HG03439 (cell line): ENCODE measurements at regions not wholly inside any gene's neighbourhood (a gene's known extent, or its start where the extent isn't known, plus 50 kb on each side); places are given as distances from the start of the nearest gene placed in this dataset.

Experiments
- ATAC-seq: cut with Tn5 transposase; IDR thresholded peaks from one replicate; pipeline ENCODE4 v1.9.1; 2021; ENCODE audit warnings: mild to moderate bottlenecking, moderate library complexity; ENCODE audit not compliant: unreplicated experiment

GRCh38 chr5:117060099-117060498 lies 485.5 kb upstream of the SEMA6A start:
- no peak for ATAC-seq

- ATAC-seq: no peak
These were observed 484.1 kb upstream of the SEMA6A start for GRCh38 chr5:117058740-117059139.

DNA sequence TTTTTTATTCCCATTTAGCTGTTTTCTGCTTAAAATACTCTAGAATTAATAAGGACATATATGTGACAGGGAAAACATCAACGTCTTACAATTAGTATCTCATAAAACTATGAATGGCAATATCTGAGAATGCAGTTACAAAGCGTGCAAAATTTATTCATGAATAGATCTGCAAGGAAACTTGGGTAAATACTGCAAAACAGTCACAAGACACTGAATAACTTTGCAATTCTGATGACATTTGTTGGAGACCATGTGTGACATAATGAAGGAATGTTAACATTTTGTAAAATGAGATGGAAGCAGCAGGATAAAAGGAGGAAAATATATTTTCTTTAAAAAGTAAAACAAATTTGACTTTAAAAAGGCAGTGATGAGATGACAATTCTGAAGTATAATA lies 480.9 kb upstream of the SEMA6A start:
- no peak for ATAC-seq

DNA sequence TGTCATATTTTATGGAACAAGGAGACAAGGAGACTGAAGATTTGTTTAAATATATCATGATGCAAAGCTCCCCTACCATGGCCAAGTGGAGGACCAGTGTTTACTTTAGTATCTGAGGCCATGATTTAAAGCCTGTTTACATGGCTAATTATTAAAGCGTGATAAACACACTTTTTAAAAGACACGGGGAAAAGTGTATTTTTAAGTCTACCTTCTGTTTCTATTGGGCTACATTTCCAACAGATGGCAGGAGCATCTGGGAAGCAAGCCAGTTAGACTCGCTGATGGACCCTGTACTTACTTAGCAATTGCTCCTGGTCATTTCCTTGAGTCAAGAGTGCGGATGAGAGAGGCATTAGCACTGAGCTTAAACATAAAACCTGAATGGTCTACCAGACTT lies 480.3 kb upstream of the SEMA6A start:
- ATAC-seq: no peak

DNA sequence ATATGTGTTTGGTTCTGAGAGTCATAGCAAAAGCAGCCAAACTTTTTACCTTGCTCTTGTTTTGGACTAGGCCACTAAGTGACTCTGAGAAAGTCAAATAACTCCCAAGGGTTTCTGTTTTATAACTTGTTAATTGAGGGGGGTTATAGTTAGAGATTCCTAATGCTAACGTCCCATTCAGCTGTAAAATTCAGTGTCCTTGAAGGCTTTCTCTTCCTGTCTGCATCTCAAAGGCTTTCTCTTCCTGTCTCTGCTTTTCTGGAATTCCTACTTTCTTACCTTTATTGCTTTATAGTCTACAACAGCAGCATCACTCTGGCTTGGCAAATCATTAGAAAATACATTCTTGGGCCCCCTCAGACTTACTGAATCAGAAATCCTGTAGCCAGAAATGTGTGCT lies 479.5 kb upstream of the SEMA6A start:
- ATAC-seq: no peak

DNA sequence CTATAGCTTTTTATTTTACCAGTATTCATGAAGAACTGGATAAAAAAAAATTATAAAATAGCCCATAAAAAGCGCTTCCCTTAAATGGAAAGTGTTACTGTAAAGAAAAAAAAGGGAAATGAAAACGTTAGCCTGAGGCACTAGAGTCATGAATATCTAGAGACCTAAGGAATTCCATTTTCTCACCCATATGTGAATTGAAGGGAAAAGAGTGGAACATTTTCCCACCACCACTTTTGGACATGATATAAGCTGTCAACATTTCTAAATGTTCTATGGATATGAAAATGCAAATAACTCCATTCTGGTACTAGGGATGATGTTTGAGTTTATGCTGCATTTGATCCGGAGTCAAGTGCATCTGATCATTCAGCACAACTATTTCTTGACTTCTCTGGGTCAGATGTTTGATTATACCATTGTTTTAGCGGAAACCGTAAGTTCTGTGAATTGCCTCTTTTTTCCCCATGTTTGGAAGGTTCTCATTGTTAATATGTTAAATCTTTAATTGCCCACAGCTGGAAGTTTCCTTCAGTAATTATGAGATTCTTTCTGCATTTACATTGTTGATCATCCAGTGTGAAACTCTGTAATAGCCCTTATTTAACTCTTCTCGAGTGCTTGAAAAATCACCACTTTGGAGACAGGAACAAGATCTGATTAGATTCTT lies 467.4 kb upstream of the SEMA6A start:
- ATAC-seq: no peak

DNA sequence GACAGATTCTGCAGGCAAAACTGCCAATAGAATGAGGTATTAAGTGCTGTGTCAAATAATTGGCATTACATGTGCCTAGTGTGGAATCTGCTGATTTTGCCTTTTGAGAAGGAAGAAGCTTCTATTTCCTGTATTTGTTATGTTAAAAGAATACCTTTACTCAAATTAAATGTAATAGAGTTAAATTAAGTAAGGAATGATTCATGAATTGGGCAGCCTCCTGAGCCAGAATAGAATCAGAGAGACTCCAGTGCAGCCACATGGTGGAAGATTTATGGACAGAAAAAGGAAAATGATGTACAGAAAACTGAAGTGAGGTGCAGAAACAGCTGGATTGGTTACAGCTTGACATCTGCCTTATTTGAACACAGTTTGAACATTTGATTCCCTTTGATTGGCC lies 464.4 kb upstream of the SEMA6A start:
- no peak for ATAC-seq

DNA sequence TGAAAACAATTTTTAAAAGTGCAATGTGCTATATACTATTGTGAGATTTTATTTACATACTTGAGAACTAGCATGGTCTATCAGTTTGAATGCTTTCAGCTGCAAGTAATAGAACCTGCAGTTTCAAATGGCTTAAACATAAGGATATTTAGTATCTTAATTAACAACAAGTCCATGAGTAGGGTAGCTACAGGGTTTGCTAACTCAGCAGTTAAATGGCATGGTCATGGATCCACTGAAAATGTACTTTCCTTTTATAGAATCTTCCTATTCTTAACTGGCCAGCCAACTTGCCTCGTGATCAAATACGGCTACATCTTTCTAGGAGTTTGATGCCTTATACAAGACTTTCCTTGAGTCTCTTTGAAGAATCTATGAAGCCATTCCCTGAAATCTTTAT lies 452.8 kb upstream of the SEMA6A start:
- ATAC-seq: no peak

DNA sequence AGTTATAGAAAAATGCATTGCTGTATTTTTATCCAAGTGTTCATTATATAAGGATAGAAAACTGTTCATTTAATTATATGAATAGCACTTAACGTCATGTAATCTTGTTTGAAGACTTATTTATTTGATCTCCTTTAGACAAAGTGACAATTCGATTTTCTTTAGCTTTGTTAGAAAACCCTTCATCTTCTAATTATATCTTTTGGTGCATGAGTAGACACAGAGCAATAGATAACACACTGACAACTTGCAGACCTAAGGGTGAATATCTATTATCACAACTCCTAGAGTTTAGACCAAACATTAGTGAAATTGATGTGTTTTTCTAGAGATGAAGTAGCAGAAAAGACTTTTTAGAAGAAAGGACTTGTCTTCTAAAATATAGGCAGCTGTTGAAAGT lies 446.4 kb upstream of the SEMA6A start:
- ATAC-seq: no peak

DNA sequence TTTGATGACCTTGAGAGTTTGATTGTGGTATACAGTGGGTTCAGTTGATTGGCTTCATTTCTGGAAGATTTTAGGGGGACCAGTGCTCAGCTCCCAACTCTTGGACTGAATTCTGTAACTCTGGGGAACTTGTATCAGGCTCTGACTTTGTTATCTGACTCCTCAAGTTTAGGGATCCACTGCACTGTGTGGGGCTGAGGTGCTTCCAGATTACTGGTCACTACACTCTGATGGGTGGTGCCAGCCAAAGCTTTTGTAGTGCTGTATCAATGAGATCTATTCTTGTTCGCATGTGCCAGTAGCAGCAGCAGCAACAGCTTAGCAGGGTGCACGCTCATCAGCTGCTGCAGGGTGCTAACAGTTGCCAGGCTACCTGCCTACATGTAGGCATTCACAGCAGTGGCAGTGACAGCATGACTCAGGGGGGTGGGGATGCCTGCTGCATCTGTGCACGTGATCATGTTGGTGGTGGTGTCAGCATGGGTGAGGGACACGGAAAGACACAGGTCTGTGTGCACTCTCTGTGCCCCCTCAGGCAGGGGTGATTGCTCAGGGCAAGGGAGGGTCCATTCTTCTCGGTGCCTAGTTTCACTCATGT lies 438.8 kb upstream of the SEMA6A start:
- ATAC-seq: no peak

DNA sequence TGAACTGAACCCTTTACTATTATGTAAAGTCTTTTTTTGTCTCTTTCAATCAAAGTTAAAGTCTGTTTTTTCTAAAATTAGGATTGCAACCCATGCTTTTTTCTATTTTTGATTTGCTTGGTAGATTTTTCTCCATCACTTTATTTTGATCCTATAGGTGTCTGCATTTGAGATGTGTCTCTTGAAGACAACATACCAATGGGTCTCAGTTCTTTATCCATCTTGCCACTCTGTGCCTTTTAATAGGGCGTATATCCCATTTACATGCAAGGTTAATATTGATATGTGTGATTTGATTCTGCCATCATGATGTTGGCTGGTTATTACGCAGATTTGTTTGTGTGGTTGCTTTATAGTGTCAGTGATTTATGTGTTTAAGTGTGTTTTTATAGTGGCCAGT lies 436.0 kb upstream of the SEMA6A start:
- ATAC-seq: no peak

GRCh38 chr5:116998024-116998423 lies 423.4 kb upstream of the SEMA6A start:
- ATAC-seq: no peak

DNA sequence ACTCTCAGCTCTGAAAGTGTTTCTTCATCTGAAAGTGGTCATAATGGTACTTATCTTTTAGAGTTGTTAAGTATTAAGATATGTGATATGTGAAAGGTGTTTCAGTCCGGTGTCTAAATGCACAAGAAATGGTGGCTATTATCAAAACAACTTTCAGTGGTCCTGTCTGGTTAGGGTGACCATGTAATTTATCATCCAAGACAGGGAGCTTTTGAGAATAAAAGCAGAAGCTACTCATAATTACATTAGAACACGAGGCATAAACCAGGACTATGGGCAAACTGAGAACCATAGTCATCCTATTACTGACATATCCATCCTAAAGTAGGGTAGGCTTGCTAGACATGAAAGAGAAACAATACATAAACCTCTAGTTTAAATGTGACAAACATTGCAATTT lies 418.1 kb upstream of the SEMA6A start:
- ATAC-seq: no peak

DNA sequence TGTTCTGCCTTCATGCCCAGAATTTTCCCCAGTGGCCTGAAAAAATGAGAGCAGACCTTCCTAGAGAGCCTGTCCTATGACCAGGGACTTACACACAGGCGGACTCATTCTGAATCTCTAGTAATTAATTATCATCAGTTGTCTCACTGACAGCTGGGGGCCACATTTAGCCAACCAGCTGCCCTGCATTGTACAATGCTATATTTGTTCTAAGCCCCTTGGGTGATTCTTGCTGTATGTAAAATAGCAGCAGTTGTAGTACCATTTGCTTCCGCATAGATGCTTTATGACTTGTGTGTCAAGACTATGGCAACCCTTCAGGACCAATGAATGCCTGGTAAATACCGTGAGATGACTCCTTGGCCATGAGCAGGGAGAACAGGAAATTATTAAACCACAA lies 415.4 kb upstream of the SEMA6A start:
- ATAC-seq: no peak

- no peak for ATAC-seq
These were observed 407.4 kb upstream of the SEMA6A start for GRCh38 chr5:116982035-116982434.

- ATAC-seq: no peak
These were observed 406.0 kb upstream of the SEMA6A start for GRCh38 chr5:116980581-116980980.

DNA sequence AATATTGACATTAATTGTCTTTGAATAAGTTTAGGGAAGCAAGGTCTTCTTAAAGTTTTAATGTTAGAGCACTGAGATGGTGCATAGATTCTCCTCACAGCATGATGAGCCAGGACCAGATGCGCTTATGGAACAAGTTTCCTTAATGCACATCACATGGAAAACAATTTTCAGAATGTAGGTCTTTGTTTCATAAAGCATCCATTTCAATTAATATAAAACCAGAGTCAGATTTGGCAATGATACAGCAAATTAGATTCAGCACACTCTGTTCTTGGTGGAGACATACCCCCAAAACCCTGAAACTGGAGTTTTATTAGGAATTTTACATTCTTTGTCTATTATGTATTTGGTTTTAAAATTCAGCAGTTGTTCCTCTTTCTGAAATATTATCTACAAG lies 402.1 kb upstream of the SEMA6A start:
- ATAC-seq: no peak

GRCh38 chr5:116971131-116971530 lies 396.5 kb upstream of the SEMA6A start:
- ATAC-seq: no peak

DNA sequence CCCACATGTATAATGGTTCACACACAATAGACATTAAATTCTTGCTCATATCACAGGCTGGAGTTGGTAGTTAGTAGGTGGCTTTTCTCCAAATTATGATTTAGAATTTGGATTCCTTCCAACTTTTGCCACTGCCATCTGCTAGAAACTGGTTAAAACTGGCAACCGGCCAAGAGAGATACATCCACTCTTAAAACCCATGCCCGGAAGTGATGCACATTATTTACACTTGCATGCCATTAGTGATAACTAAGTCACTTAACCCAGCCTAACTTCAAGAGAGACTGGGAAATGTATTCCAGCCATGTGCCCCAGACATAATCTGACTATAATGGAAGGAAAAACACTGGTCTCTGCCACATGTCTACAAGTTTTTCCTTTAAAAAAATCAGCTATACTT lies 395.7 kb upstream of the SEMA6A start:
- no peak for ATAC-seq

DNA sequence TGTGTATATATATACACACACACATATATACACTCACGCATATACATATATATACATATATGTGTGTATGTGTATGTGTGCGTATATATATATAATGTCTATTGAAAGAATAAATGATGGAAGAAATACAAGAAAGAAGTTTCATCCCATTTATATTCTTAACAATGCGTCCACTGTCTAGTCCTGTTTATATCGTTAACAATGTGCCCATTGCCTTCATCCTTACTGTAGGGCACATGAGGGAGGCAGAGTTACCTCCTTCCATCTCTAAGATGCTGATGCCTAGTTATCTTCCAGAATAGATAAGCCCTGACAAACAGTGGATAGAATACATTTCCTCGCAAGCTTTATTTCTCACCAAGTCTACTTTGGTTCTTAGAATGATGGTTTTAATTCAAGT lies 389.8 kb upstream of the SEMA6A start:
- ATAC-seq: no peak

DNA sequence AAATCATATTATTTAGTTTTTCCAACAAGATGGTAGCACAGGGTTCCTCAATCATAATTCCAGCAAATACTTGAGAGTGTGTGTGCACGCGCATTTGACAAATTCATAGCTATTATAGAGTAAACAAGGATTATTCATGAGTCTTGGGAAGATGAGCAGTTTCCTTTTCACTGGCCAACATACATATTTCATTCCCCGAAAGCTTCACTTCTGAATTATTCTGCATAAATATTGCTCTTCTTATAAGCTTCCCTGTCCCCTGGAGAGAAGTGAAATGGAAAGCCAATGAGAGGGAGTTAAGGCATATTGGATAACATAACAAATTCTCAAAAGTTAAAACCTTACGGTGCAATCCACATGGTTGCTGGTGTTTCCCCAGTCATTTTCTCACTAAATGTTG lies 386.4 kb upstream of the SEMA6A start:
- ATAC-seq: no peak

DNA sequence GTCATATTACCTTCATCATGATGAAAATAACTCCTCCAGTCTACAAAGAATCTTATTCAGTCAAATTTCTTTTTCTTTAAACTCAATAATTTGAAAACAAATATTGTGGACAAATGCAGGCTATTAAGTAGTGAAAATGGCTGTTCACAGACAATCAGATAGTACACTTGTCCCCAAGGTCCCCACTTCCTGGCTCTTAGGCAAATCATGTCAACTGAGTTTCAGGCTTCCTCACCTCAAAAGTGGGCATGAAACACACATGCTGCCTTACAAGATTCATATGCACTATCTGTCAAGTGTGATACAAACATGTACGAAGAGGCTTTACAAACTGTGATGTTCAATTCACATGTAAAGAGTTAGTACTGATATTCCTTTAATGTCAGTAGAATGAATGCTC lies 385.2 kb upstream of the SEMA6A start:
- no peak for ATAC-seq

- ATAC-seq: no peak
These were observed 378.8 kb upstream of the SEMA6A start for GRCh38 chr5:116953251-116953930.
